HCT116 (cell line): ENCODE measurements at regions not wholly inside any gene's neighbourhood (a gene's known extent, or its start where the extent isn't known, plus 50 kb on each side); places are given as distances from the start of the nearest gene placed in this dataset.

Source experiments
- ATAC-seq: fragments of 200-7000 bp; cut with Tn5 transposase; 2 replicates; pipeline ENCODE4 v1.9.1; 2020; ENCODE audit warnings: mild to moderate bottlenecking, moderate library complexity
- BruUV-seq: library from RNA; stranded (reverse); fragments of 400-500 nt; replicated peaks from 2 replicates; lab custom pipeline; 2021; lab: Mats Ljungman, UMichigan
- CTCF ChIA-PET: fragments of 300-600 bp; sonication (Branson Sonifier 250); formaldehyde crosslinking; loops from one replicate; lab custom pipeline; 2021; ENCODE audit warnings: antibody characterized with exemption; lab: Charles Lee
- POLR2A ChIA-PET: fragments of 300-600, 350-600 bp; sonication (Branson Sonifier 250); formaldehyde crosslinking; loops from one replicate; lab custom pipeline; 2021; ENCODE audit warnings: antibody characterized with exemption; lab: Charles Lee
- RAD21 ChIA-PET, 2 experiments: fragments of 300-600 bp; sonication (Branson Sonifier 250); formaldehyde crosslinking; loops; one replicate each; lab custom pipeline; 2023; ENCODE audit warnings: low total read pairs in 2 of 2; ENCODE audit not compliant: uncharacterized antibody in 2 of 2, unreplicated experiment in 2 of 2, low non-redundant PET in 1 of 2; lab: Charles Lee
- DNase-seq: peaks from one replicate; pipeline ENCODE4 v3.0.0-alpha.2; 2010; ENCODE audit warnings: low read depth, low spot score
- H2AFZ ChIP-seq: fragments of 200-600 bp; shearing (Covaris generic), sonication (generic); 2 replicates; pipeline ENCODE4 v1.6.1; 2017; ENCODE audit warnings: low read depth, mixed run types, mixed read lengths, antibody characterized with exemption, low read length; ENCODE audit not compliant: poor library complexity, severe bottlenecking
- H3K27ac ChIP-seq: 2 replicates; pipeline ENCODE4 v1.5.1; 2012; ENCODE audit warnings: low read depth, low read length
- H3K27me3 ChIP-seq: fragments of 200-600 bp; sonication (generic); 2 replicates; pipeline ENCODE4 v1.6.1; 2016; ENCODE audit warnings: mixed run types, low read length, mixed read lengths; ENCODE audit not compliant: insufficient read depth
- H3K36me3 ChIP-seq, 2 experiments: fragments of 200-500 bp in 1 of 2; fragments of 200-600 bp in 1 of 2; sonication (Bioruptor generic) in 1 of 2; sonication (generic) in 1 of 2; 2 replicates each; pipeline versions ENCODE4 v1.5.1 to v1.6.1; 2014 to 2016; ENCODE audit warnings: low read length in 2 of 2, inconsistent platforms in 1 of 2, mixed read lengths in 1 of 2, mixed run types in 1 of 2; ENCODE audit not compliant: insufficient read depth in 2 of 2, control insufficient read depth in 1 of 2
- H3K4me1 ChIP-seq, 2 experiments: fragments of 200-600 bp in 1 of 2; sonication (generic) in 1 of 2; 2 replicates each; pipeline versions ENCODE4 v1.5.1 to v1.6.1; 2012 to 2017; ENCODE audit warnings: low read length in 2 of 2, inconsistent platforms in 1 of 2, mild to moderate bottlenecking in 1 of 2, mixed read lengths in 1 of 2, mixed run types in 1 of 2, moderate library complexity in 1 of 2; ENCODE audit not compliant: insufficient read depth in 2 of 2, control insufficient read depth in 1 of 2
- H3K4me2 ChIP-seq: fragments of 200-600 bp; sonication (generic); 2 replicates; pipeline ENCODE4 v1.6.1; 2017; ENCODE audit warnings: mixed run types, low read length, mixed read lengths
- H3K4me3 ChIP-seq, 2 experiments: fragments of 200-600 bp in 1 of 2; sonication (generic) in 1 of 2; replicated peaks in 1 of 2; 2 replicates each; pipeline ENCODE4 v1.5.1; 2011 to 2016; ENCODE audit warnings: low read length in 2 of 2, control low read depth in 1 of 2, low read depth in 1 of 2, mild to moderate bottlenecking in 1 of 2, mixed read lengths in 1 of 2, mixed run types in 1 of 2
- H3K79me2 ChIP-seq: fragments of 200-600 bp; sonication (generic); 2 replicates; pipeline ENCODE4 v1.6.1; 2017; ENCODE audit warnings: mild to moderate bottlenecking, mixed run types, low read length, moderate library complexity, mixed read lengths; ENCODE audit not compliant: insufficient read depth
- H3K9ac ChIP-seq: fragments of 200-600 bp; sonication (generic); 2 replicates; pipeline ENCODE4 v1.6.1; 2016; ENCODE audit warnings: low read length, mixed read lengths
- H3K9me2 ChIP-seq: fragments of 200-600 bp; sonication (generic), shearing (Covaris generic); 2 replicates; pipeline ENCODE4 v1.6.1; 2017; ENCODE audit warnings: mixed run types, mild to moderate bottlenecking, moderate library complexity; ENCODE audit not compliant: insufficient read depth
- H3K9me3 ChIP-seq, 2 experiments: fragments of 200-500 bp in 1 of 2; fragments of 200-600 bp in 1 of 2; sonication (Bioruptor generic) in 1 of 2; sonication (generic) in 1 of 2; 2 replicates each; pipeline ENCODE4 v1.6.1; 2014 to 2017; ENCODE audit warnings: low read length in 2 of 2, mixed read lengths in 2 of 2, inconsistent platforms in 1 of 2, low read depth in 1 of 2, mild to moderate bottlenecking in 1 of 2, mixed run types in 1 of 2, moderate library complexity in 1 of 2; ENCODE audit not compliant: control insufficient read depth in 1 of 2, insufficient read depth in 1 of 2
- H4K20me1 ChIP-seq: fragments of 200-600 bp; sonication (generic), shearing (Covaris generic); 2 replicates; pipeline ENCODE4 v1.6.1; 2017; ENCODE audit warnings: mixed run types, mild to moderate bottlenecking, moderate library complexity; ENCODE audit not compliant: insufficient read depth
- CBX3 ChIP-seq: IDR thresholded peaks from 2 replicates; pipeline ENCODE4 v1.6.1; 2012; ENCODE audit warnings: low read depth
- CTCF ChIP-seq, 3 experiments: fragments of 200-600 bp in 1 of 3; sonication (generic) in 1 of 3; IDR thresholded peaks in 2 of 3; conservative IDR thresholded peaks in 1 of 3; 2 replicates each; pipeline ENCODE4 v1.5.1; 2012 to 2017; ENCODE audit warnings: low read depth in 2 of 3, low read length in 2 of 3, antibody characterized with exemption in 1 of 3, borderline replicate concordance in 1 of 3, control low read depth in 1 of 3, mild to moderate bottlenecking in 1 of 3, mixed read lengths in 1 of 3, mixed run types in 1 of 3, moderate library complexity in 1 of 3; ENCODE audit not compliant: insufficient read depth in 1 of 3
- EGR1 ChIP-seq: IDR thresholded peaks from 2 replicates; pipeline ENCODE4 v1.6.1; 2012; ENCODE audit warnings: low read depth
- EZH2 ChIP-seq: fragments of 200-600 bp; sonication (generic); IDR thresholded peaks from 2 replicates; pipeline ENCODE4 v1.6.1; 2017; ENCODE audit warnings: antibody characterized with exemption, mixed run types
- EZH2phosphoT487 ChIP-seq: fragments of 200-600 bp; IDR thresholded peaks from 2 replicates; pipeline ENCODE4 v1.6.1; 2018; ENCODE audit warnings: antibody characterized with exemption, borderline replicate concordance
- FOSL1 ChIP-seq: IDR thresholded peaks from 2 replicates; pipeline ENCODE4 v1.6.1; 2012; ENCODE audit warnings: low read depth
- JUND ChIP-seq: IDR thresholded peaks from 2 replicates; pipeline ENCODE4 v1.6.1; 2012
- SRF ChIP-seq: IDR thresholded peaks from 2 replicates; pipeline ENCODE4 v1.6.1; 2012; ENCODE audit warnings: low read depth
- TCF7L2 ChIP-seq: IDR thresholded peaks from 2 replicates; pipeline ENCODE4 v1.7.0; 2011; ENCODE audit warnings: borderline replicate concordance, inconsistent platforms; ENCODE audit not compliant: insufficient read depth, insufficient read length; ENCODE audit errors: extremely low read depth
- YY1 ChIP-seq: IDR thresholded peaks from 2 replicates; pipeline ENCODE4 v1.6.1; 2011; ENCODE audit warnings: low read length, low read depth, moderate library complexity, mild to moderate bottlenecking; ENCODE audit not compliant: insufficient replicate concordance; ENCODE audit errors: extremely low read depth
- intact Hi-C: fragments of 100-400 bp; cut with micrococcal nuclease; formaldehyde crosslinking; loops from 2 replicates; pipeline ENCODE4 v1.10.0; 2022
- TF ChIP-seq, protein P1 (sequence below): IDR thresholded peaks from 2 replicates; pipeline ENCODE4 v1.6.1; 2012

DNA sequence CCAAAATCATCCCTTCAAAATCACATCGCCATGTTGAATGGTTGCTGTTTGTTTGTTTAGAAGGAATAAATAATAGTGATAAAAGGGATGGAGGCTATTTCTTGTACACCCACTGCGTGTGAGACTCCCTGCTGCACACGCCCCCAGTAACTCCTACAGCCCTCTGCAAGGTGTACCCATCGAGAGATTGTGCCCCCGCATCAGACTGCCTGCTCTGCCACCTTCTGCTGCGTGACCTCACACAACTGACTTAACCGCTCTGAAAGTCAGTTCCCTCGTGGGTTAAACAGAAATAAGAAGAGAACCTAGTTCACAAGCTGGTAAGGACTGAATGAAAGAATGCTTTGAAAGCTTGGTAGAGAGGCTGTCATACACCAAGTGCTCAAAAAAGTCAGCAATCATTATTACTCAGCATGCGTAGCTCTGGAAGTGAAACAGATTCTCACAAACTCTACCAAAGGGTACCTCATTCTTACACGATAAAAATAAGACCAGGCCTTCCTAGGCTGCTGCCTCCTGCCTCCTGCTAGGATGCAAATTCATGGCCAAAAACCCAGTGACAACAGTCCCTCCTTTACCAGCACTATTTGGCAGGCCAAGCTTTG, 147.1 kb downstream of the CPEB2 start:
- no peaks in the 10 kb centered on the region for H3K36me3 ChIP-seq
- H3K27me3 ChIP-seq = no peaks in the 10 kb centered on the region
- peak overlapping the region; percentile 50 for H3K4me2 ChIP-seq
- no peaks in the 10 kb centered on the region for H4K20me1 ChIP-seq
- no peaks in the 10 kb centered on the region for H3K9me3 ChIP-seq
- peak overlapping the region; percentile 53 for H2AFZ ChIP-seq
- H3K9ac ChIP-seq = no peak overlapping the region
- DNase-seq (no peak), ATAC-seq (peak; percentile 43; the same call in 1 of the 2 replicates)
- H3K27ac ChIP-seq = peak overlapping the region; percentile 14; the same call in 1 of the 2 replicates
- CTCF ChIA-PET = no interaction called here
- POLR2A ChIA-PET = interaction anchor here (0.7 kb wide), 1 partner anchor 15 kb away, joined by 3 read pairs; no protein-coding TSS in a partner anchor
- intact Hi-C loops = no loop called here
- TF ChIP-seq EZH2 (no peak), EZH2phosphoT487 (no peak), FOSL1 (no peak), YY1 (no peak), SRF (no peak)
- no TSS peak for BruUV-seq
- no peaks in the 10 kb centered on the region for H3K9me2 ChIP-seq
- RAD21 ChIA-PET = interaction anchor here in 1 of 2 experiments (0.6 kb wide), 1 partner anchor 9 kb away, joined by 3 read pairs; no protein-coding TSS in a partner anchor
- H3K4me1 ChIP-seq = peaks cover 15 to 20% of the 10 kb centered on the region in 2 experiments
- no peak overlapping the region for H3K4me3 ChIP-seq
- H3K79me2 ChIP-seq = no peaks in the 10 kb centered on the region

- ATAC-seq = peak; percentile 94
- 0 out of 4 replicates have a peak overlapping the region, but pooled peaks of 1 of the 2 experiments have one; percentile 8 for H3K4me3 ChIP-seq
- BruUV-seq = no TSS peak
- H3K27ac ChIP-seq = peak overlapping the region; percentile 14; the same call in 1 of the 2 replicates
- H3K9me3 ChIP-seq = no peaks in the 10 kb centered on the region
- H3K9ac ChIP-seq = no peak overlapping the region; the same call in 1 of the 2 replicates
- ChIA-PET RAD21 (interaction anchor here in 1 of 2 experiments (0.6 kb wide), 1 partner anchor 8 kb away, joined by 3 read pairs; no protein-coding TSS in a partner anchor), POLR2A (interaction anchor here (0.7 kb wide), 1 partner anchor 15 kb away, joined by 3 read pairs; no protein-coding TSS in a partner anchor), CTCF (no interaction called here)
- peak; percentile 27 for DNase-seq
- TF ChIP-seq TCF7L2 = no peak
- TF ChIP-seq EZH2 = no peak
- TF ChIP-seq JUND = 0 out of 2 replicates have a peak, but pooled peaks have one; percentile 14
- no peak for TF ChIP-seq EZH2phosphoT487
- TF ChIP-seq CBX3 = 0 out of 2 replicates have a peak, but pooled peaks have one; percentile 14
- TF ChIP-seq, protein P1, sequence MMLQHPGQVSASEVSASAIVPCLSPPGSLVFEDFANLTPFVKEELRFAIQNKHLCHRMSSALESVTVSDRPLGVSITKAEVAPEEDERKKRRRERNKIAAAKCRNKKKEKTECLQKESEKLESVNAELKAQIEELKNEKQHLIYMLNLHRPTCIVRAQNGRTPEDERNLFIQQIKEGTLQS = no peak
- TF ChIP-seq SRF = peak; percentile 19; the same call in 1 of the 2 replicates
- peak in 1 of 3 experiments; percentile 5; a peak in 1 of 6 replicates for TF ChIP-seq CTCF (IDR thresholded peaks at IDR 0.05 in 2 of 3, conservative IDR thresholded peaks at IDR 0.05 in 1 of 3; ENCODE audit: borderline replicate concordance in 1 of 3, insufficient read depth in 1 of 3, low read depth in 2 of 3, low read length in 2 of 3)
- peak; percentile 66 for TF ChIP-seq EGR1
- peak overlapping the region; percentile 50 for H3K4me2 ChIP-seq
- no peaks in the 10 kb centered on the region for H3K79me2 ChIP-seq
- no peaks in the 10 kb centered on the region for H3K36me3 ChIP-seq
- H2AFZ ChIP-seq = peak overlapping the region; percentile 53
- H3K4me1 ChIP-seq = peaks cover 15 to 20% of the 10 kb centered on the region in 2 experiments
- no peaks in the 10 kb centered on the region for H3K9me2 ChIP-seq
- H4K20me1 ChIP-seq = no peaks in the 10 kb centered on the region
- H3K27me3 ChIP-seq = no peaks in the 10 kb centered on the region
- intact Hi-C loops = no loop called here
Measured at GRCh38 chr4:15149839-15150592, 147.7 kb downstream of the CPEB2 start.
